B cell (primary cell): ENCODE measurements at regions not wholly inside any gene's neighbourhood (a gene's known extent, or its start where the extent isn't known, plus 50 kb on each side); places are given as distances from the start of the nearest gene placed in this dataset.

Source experiments
- EZH2 ChIP-seq: IDR thresholded peaks from 2 replicates; pipeline ENCODE4 v1.6.1; 2012; ENCODE audit warnings: borderline replicate concordance, low read depth, mild to moderate bottlenecking, moderate library complexity, low read length; ENCODE audit not compliant: insufficient read depth, poor library complexity, severe bottlenecking
- TF ChIP-seq, protein P1 (sequence below): fragments of 200-600 bp; IDR thresholded peaks from one replicate; pipeline ENCODE4 v1.8.0; 2022; ENCODE audit warnings: antibody characterized with exemption, mild to moderate bottlenecking

DNA sequence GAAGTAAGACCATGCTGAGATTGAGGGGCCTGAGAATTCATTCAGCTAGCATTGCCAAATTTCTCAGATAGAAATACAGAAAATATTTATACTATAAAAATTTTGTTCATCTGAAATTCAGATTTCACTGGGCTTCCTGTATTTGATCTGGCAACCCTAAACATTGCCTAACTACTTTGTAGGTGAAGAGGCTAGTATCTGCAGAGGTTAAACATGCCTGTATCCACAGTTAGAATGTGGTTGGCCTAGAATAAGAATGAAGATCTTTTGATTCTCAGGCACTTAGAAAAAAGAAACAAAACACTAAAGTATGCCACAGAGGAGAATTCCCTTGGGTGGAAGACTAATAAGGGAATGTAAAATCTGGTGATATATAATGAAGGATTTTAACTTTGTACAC, 189.0 kb downstream of the DIPK2A start:
- TF ChIP-seq, protein P1, sequence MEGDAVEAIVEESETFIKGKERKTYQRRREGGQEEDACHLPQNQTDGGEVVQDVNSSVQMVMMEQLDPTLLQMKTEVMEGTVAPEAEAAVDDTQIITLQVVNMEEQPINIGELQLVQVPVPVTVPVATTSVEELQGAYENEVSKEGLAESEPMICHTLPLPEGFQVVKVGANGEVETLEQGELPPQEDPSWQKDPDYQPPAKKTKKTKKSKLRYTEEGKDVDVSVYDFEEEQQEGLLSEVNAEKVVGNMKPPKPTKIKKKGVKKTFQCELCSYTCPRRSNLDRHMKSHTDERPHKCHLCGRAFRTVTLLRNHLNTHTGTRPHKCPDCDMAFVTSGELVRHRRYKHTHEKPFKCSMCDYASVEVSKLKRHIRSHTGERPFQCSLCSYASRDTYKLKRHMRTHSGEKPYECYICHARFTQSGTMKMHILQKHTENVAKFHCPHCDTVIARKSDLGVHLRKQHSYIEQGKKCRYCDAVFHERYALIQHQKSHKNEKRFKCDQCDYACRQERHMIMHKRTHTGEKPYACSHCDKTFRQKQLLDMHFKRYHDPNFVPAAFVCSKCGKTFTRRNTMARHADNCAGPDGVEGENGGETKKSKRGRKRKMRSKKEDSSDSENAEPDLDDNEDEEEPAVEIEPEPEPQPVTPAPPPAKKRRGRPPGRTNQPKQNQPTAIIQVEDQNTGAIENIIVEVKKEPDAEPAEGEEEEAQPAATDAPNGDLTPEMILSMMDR = no peak
- no peak for TF ChIP-seq EZH2
